ENCODE measurements at regions not wholly inside any gene's neighbourhood (a gene's known extent, or its start where the extent isn't known, plus 50 kb on each side); places are given as distances from the start of the nearest gene placed in this dataset.

DNA sequence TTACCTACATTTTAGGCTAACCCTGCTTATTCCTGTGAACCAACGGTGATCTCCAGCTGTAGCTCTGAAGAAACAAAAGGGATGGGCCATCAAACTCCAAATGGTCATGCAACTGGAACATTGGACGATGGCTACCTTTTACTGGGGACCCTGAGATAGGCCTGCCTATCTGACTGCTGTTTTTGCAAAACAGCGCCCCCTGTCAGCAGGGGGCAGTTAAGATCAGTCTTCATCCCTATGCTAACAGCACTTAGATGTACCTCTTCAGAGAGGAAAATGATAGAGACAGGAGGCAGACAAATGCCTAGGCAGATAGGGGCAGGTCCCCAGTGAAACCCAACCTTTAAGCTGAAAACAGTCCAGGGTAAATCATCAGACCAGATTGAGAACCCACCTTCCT is 1085.4 kb upstream of the SORCS1 start:
- DNase-seq, result no peak

DNA sequence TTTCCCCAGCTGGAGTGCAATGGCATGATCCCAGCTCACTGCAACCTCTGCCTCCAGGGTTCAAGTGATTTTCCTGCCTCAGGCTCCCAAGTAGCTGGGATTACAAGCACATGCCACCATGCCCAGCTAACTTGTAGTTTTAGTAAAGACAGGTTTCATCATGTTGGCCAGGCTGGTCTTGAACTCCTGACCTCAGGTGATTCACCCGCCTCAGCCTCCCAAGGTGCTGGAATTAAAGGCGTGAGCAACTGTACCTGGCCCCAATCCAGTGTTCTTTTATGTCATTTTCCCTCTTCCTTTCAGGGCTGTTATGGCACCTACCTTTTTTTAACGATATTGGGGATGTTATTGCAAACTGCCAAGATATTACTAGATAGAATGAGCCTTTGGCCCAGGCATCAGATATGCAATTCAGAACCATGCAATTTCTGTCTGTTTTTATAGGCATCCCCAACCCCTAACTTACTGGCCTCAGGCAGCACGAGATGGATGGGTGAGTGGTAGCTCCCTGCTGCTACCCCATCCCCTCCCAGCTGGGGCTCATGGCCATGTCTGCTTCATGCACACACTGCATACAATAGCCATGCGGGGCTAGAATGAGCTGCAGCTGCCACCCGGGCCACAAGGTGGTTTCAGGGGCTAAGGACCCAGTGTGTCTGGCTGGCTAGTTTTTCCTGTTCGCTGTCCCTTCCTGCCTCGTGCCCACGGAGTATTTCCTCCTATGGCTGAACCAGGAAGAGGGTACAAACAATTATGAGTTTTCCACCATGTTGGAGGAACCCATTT is 1080.1 kb upstream of the SORCS1 start:
- no peak for DNase-seq

- DNase-seq, result no peak
Measured at GRCh38 chr10:108241166-108241565, 1076.7 kb upstream of the SORCS1 start.

- no peak for DNase-seq
Measured at GRCh38 chr10:108238261-108238660, 1073.8 kb upstream of the SORCS1 start.

DNA sequence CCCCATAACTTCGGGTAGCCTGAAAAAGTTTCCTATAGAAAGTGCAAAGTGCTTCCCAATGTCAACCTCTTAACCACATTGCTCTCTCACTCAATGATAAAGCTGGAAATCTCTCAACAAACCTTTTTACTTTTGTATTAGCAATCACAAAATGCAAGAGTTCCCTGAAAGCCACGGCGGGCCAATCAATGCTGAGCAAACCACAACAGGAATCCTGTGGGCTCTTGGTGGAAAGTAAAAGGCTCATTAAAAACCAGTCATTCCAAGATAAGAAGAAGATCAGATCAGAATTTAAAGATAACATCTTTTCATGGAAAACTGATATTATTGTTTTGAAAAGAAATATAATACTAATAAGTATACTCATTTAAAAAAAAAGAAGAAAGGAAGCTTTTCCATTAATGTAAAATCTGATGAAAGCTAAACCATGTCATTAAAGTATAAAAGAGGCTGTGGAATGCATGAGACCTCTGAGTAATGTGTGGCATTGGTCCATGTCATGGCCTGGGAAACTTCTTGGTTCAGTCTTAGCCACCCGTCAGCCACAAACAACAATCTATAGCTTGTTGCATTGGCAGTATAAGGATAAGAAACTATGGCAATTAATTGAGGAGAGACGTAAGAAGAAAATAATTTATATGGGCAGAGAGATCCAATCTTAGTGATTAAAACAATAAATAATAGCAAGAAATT is 1066.1 kb upstream of the SORCS1 start:
- no peak for DNase-seq

DNA sequence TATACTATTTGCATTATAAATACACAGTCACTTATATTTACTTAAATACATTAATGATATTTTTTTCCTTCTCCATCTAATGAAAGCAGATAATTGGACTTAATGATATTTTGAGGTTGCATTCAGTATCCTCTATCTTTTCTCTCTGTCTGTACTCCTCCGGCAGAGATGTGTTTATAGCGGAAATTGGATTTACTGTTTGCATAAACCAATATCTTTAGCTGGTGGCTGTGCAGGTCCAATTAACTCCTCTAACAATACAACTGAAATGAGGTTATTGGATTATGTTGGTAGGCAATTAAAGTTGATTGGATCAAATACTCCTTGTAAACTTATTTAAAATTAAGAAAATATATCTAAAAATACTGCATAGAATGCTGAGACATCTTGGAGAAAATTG is 1044.2 kb upstream of the SORCS1 start:
- no peak for DNase-seq

DNA sequence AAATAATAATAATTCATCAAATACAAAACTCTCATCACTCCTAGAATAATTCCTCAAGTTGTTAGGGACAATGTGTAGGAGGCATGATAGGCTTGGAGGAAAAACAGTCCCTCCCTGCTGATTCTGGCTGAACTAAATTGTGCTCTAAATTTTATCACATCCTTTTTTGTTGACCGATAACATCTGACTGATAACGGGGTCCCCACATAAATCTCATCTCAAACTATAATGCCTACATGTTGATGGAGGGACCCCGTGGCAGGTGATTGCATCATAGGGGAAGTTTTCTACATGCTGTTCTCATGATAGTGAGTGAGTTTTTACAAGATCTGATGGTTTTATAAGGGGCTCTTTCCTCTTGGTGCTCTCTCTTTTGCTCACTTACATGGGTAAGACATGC is 1043.5 kb upstream of the SORCS1 start:
- no peak for DNase-seq

- peak; percentile 10 for DNase-seq
Measured at GRCh38 chr10:108204528-108205305, 1040.2 kb upstream of the SORCS1 start.

DNA sequence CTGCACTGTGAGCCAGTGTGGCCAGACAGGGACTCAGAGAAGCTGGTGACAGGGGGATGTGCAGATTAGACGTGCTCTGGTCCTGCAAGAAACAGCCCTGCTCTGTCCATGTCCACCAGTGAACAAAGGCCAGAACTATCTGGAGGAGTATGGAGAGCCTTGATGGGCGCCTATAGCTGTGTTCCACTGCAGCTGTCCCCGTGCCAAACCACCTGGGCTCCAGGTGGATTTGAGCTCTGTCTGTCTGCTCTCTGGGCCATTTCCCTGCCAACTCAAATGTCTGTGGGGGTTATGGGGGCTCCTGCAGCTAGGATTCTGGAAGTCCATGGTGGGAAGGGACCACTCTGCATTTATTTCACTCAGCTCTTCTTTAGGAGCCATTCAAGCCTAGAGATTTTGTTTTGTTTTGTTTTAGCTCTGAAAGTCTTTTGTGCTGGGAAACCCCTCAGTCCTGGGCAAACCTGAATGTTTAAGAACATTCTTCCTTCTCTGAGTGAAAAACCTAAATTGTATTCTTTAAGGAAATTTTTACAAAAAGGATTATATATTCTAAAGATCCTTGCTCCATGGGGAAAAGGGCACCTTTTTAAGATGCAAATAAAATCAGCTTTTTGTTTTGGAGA is 1039.5 kb upstream of the SORCS1 start:
- no peak for DNase-seq

DNA sequence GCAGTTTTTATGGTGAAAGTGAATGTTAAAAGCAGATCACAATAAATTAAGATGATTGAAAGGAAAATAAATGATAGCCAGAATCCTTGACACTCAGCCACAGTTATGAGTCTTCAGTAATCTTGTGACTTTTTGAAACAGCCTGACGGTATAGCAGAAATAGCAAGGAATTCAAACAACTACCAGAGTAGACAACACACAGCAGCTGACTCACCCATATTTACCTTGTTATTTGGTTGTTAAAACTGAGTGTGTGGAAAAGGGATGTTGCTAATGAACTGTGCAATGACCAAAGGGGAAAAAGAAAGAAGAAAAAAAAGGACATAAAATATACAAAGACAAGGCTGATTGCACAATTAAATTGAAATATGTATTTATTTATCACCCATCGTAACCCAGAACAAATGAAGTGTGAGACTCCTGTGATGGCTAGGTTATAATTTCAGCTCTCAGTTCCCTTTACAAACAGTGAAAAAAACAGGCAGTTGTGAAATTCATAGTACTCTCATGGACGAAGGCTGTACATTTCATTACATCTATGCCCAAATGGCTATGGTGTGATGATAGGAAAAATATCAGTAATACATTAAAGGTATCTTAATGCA is 1023.0 kb upstream of the SORCS1 start:
- DNase-seq, result no peak

DNA sequence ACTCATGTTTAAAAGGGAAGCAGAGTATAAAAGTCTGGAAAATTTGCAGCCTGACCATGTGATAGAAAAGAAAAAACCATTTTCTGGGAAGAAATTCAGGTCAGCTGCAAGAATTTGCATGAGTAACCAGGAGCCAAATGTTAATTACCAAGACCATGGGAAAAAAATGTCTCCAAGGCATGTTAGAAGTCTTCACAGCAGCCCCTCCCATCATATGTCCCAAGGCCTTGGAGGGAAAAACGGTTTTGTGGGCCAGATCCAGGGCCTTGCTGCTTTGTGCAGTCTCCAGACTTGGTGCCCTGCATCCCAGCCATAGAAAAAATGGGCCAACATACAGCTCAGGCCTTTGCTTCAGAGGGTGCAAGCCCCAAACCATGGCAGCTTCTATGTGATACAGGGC is 1019.6 kb upstream of the SORCS1 start:
- DNase-seq, result peak; percentile 20

DNA sequence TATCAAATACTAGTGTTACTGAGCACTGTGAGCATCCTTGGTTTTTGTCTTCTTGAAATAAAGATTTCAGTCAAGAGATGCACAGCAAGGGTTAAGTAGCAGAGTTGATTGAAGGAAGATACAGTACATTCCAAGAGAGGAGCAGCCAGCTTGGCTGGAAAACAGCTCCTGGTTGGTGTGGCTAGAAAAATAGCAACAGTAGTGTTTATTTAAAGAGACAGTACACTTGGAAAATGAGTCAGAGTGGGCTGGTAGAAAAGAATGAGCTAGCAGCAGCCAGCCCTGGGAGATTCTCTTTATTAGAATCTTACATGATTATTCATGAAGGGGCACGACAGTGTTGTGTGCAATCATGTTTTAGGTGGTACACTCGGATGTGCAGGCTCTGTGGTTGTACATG is 1016.4 kb upstream of the SORCS1 start:
- no peak for DNase-seq

DNA sequence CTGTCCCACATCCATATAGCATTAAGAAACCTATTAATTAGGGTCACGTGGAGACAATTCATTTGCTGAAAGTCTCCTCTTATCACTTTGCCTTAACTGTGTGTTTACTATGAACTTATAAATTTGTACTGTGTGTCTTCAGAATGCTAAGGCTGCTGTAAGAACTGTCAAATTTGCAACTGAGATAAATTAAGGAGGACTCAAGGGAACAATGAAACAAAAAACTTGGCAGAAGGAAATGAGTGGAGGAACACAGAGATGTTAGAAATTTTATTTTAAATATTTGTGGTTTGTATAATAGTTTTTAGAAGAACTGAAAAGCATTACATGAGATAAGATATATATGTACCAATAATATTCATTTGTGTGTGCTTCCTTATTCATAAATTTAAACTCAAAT is 1005.3 kb upstream of the SORCS1 start:
- no peak for DNase-seq

GRCh38 chr10:108167766-108168165 is 1003.3 kb upstream of the SORCS1 start:
- DNase-seq, result no peak

- DNase-seq, result no peak
Measured at GRCh38 chr10:108166401-108166800, 1001.9 kb upstream of the SORCS1 start.

DNA sequence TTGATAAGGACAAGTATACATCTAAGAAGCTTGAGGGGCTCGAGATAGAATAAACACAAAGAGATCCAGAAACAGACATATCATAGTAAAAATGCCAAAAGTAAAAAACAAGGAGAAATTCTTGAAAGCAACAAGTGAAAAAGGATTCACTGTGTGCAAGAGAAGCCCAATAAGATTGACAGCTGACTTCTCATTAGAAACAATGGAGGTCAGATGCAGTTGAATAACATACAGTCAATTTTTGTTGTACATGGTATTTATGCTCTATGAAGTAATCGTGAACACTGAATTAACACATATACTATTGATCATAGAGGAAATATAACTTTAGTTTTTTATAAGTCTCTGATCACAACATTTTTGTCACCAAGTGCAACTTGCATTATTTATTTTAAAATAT is 982.8 kb upstream of the SORCS1 start:
- DNase-seq, result no peak

DNA sequence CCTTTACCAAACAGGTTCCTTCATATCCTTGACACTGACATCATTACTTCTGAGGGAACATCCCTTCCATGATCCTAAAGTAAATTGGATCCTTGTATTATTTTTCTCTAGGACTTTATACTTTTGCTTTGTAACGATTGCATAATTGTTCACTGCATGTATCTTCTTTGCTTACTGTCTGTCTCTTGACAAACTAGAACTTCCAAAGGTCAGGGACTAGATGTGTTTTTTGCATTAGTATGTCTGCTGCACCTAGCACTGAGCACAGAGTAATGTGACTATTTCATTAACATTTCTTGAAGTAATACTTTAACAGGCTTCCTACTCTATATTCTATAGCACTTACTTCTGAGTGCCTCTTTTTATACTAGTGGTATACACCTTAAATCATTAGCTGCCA is 976.6 kb upstream of the SORCS1 start:
- no peak for DNase-seq

GRCh38 chr10:108132303-108132702 is 967.8 kb upstream of the SORCS1 start:
- DNase-seq, result no peak

- DNase-seq, result no peak
Measured at GRCh38 chr10:108130575-108130974, 966.1 kb upstream of the SORCS1 start.

DNA sequence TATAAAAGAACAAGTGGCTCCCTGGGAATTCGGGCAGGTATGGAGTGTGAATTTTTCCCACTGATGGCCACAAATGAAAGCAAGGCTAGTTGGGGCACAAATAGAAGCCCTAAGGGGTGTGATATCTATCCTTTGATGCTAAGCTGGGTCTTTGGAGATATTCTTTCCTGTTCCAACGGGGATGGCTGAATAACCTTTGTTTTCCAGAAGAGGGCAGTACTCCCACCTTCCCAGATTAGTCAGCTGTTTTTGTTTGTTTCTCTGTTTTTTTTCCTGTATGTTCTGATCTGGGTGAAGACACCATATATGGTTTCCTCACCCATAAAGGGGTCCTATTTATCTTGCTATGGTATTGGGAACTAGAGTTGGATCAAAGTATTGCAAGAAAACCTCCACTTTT is 947.7 kb upstream of the SORCS1 start:
- no peak for DNase-seq

DNA sequence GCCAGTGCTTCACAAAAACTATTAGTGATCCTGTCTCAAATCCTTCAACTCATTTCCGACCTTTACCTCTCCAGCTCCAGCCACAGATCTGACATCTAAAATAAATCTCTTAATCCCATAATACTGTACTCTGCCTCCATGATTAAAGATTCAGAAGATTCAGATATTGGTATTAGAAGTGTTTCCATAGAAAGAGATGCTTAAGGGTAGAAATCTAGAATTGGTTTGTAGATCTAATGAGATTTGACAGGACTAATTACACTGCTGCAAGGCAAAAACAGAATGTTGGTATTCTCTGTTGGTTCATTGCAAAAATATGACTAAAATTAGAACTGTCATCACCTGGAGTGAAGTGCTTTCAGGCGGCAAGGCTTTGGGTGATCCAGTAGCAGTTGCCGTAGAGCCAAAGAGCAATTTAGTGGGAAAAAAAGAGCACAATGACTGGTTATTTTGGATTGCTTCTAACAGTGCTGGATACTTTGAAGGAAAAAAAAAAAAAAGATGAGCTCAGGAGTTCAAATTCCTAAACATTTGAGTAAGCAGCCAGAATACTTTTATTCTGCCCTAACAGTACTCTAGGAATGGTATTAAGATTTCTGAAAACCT is 940.1 kb upstream of the SORCS1 start:
- DNase-seq, result no peak

DNA sequence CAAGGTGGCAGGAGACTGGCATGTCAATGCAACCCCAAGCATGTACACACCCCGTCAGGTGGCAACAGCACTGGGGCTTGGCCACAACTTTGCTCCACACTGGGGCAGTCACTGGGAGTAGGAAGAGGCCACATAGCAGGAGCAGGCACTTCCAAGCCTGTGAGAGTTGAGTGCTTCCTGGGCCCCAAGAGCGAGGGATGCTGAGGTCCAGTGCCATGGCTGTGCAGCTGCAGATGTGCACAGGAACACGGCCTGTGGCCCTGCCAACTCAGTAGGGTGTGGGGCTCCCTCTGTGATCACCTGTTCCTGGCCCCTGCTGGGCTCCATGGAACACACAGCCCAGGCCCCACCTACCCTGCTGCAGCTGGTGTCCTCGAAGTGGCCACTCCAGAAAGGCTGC is 932.8 kb upstream of the SORCS1 start:
- DNase-seq, result no peak

Data from muscle of arm (tissue), 1 donor.